ENCODE measurements at regions not wholly inside any gene's neighbourhood (a gene's known extent, or its start where the extent isn't known, plus 50 kb on each side); places are given as distances from the start of the nearest gene placed in this dataset.

- no peak for DNase-seq
Observed at GRCh38 chr2:221283896-221284545, 288.1 kb downstream of the EPHA4 start.

- DNase-seq: no peak
Observed at GRCh38 chr2:221285148-221285547, 287.0 kb downstream of the EPHA4 start.

GRCh38 chr2:221286406-221286805 is 285.7 kb downstream of the EPHA4 start:
- no peak for DNase-seq

GRCh38 chr2:221289389-221289788 is 282.7 kb downstream of the EPHA4 start:
- no peak for DNase-seq

- DNase-seq: no peak
Observed at GRCh38 chr2:221289846-221290245, 282.3 kb downstream of the EPHA4 start.

- no peak for DNase-seq
Observed at GRCh38 chr2:221293949-221294742, 278.0 kb downstream of the EPHA4 start.

- no peak for DNase-seq
Observed at GRCh38 chr2:221304916-221305315, 267.2 kb downstream of the EPHA4 start.

- no peak for DNase-seq
Observed at GRCh38 chr2:221308507-221309066, 263.5 kb downstream of the EPHA4 start.

GRCh38 chr2:221309892-221310583 is 262.1 kb downstream of the EPHA4 start:
- DNase-seq: no peak

GRCh38 chr2:221310730-221311129 is 261.4 kb downstream of the EPHA4 start:
- DNase-seq: no peak

GRCh38 chr2:221312634-221313033 is 259.5 kb downstream of the EPHA4 start:
- no peak for DNase-seq

GRCh38 chr2:221314786-221315185 is 257.3 kb downstream of the EPHA4 start:
- no peak for DNase-seq

GRCh38 chr2:221318376-221319130 is 253.6 kb downstream of the EPHA4 start:
- no peak for DNase-seq

GRCh38 chr2:221322741-221323140 is 249.4 kb downstream of the EPHA4 start:
- DNase-seq: no peak

GRCh38 chr2:221323513-221323912 is 248.6 kb downstream of the EPHA4 start:
- no peak for DNase-seq

- DNase-seq: no peak
Observed at GRCh38 chr2:221330436-221330835, 241.7 kb downstream of the EPHA4 start.

GRCh38 chr2:221334481-221335218 is 237.5 kb downstream of the EPHA4 start:
- no peak for DNase-seq

GRCh38 chr2:221335219-221335752 is 236.8 kb downstream of the EPHA4 start:
- no peak for DNase-seq

GRCh38 chr2:221336967-221337366 is 235.1 kb downstream of the EPHA4 start:
- no peak for DNase-seq

- DNase-seq: no peak
Observed at GRCh38 chr2:221337957-221338685, 234.0 kb downstream of the EPHA4 start.

- no peak for DNase-seq
Observed at GRCh38 chr2:221342388-221342787, 229.7 kb downstream of the EPHA4 start.

Data from CD4-positive, alpha-beta T cell treated with Interferon alpha-2 for 1 hour (primary cell).